ENCODE measurements at regions not wholly inside any gene's neighbourhood (a gene's known extent, or its start where the extent isn't known, plus 50 kb on each side); places are given as distances from the start of the nearest gene placed in this dataset.

DNA sequence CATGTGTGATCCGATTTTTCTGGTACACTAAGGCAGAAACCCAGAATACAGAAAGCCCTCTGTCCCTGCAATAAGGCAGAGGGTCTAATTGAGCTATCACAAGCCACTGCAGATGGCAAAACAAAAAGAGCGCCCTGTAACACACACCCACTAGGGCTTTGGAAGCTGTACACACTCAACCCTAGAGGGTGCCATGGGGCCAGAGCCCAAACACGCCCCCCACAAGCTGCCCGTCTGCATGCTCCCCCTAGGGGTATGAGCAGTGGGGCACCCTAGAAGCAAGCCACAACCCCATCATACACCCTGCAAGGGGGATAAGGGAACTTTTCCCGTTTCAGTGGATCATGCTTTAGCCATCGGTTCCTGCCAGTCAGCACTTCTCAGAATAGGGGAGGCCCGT is 62.2 kb upstream of the PDE10A start:
- H3K36me3 ChIP-seq (ENCODE audit: control insufficient read depth, insufficient read depth, low read length): no peaks in the 10 kb centered on the region
- FAIRE-seq (no peak), DNase-seq (ENCODE audit: low read depth) (no peak)
- no peaks in the 10 kb centered on the region for H3K27me3 ChIP-seq (ENCODE audit: control insufficient read depth, insufficient read depth, low read length)
- TF ChIP-seq, protein P1, sequence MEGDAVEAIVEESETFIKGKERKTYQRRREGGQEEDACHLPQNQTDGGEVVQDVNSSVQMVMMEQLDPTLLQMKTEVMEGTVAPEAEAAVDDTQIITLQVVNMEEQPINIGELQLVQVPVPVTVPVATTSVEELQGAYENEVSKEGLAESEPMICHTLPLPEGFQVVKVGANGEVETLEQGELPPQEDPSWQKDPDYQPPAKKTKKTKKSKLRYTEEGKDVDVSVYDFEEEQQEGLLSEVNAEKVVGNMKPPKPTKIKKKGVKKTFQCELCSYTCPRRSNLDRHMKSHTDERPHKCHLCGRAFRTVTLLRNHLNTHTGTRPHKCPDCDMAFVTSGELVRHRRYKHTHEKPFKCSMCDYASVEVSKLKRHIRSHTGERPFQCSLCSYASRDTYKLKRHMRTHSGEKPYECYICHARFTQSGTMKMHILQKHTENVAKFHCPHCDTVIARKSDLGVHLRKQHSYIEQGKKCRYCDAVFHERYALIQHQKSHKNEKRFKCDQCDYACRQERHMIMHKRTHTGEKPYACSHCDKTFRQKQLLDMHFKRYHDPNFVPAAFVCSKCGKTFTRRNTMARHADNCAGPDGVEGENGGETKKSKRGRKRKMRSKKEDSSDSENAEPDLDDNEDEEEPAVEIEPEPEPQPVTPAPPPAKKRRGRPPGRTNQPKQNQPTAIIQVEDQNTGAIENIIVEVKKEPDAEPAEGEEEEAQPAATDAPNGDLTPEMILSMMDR (IDR thresholded peaks at IDR 0.05; ENCODE audit: insufficient read depth, low read length, severe bottlenecking): no peak
- H3K4me3 ChIP-seq (ENCODE audit: low read depth, low read length): no peak overlapping the region

DNA sequence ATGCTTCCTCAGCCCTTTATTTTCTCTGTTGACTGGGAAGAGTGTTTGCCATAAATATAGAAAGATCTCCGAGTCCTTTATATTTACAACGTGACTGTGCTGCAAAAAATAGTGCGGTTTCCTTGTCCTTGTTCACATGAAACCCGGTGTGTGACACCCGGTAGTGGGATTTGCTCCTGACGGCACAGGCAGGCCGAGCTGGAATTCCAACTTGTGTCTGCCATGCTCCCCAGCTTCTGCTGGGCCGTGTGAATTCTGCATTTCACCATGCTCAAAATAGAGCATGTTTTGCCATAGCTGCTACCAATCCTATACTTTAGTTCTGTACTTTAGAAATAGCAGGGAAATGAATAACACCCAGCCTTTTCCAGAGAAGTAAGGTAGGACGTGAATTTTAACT is 60.3 kb upstream of the PDE10A start:
- no peak for DNase-seq (ENCODE audit: low read depth)
- Histone ChIP-seq H3K27me3 (ENCODE audit: control insufficient read depth, insufficient read depth, low read length) (no peaks in the 10 kb centered on the region), H3K36me3 (ENCODE audit: control insufficient read depth, insufficient read depth, low read length) (no peaks in the 10 kb centered on the region), H3K4me3 (ENCODE audit: low read depth, low read length) (no peak overlapping the region)
- FAIRE-seq: no peak
- TF ChIP-seq, protein P1 (IDR thresholded peaks at IDR 0.05; ENCODE audit: insufficient read depth, low read length, severe bottlenecking): no peak

DNA sequence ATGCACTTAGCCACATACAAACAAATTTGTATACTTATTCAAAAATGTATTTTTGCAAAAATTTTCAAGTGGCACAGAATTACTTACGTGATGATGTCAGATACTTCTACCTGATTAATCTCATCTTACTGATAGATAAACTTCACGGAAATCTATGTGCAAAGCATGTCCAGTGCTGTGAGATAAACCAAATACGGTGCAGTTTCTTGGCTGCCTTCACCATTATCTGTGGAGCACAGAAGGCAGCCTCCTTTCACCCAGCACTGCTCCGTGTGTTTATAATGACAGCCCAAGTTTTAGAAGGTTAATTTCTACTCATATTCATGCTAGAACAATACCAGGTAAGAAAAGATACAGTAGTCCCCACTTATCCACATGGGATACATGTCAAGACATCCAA is 59.0 kb upstream of the PDE10A start:
- TF ChIP-seq, protein P1 (IDR thresholded peaks at IDR 0.05; ENCODE audit: insufficient read depth, low read length, severe bottlenecking): no peak
- DNase-seq (ENCODE audit: low read depth) (no peak), FAIRE-seq (no peak)
- no peak overlapping the region for H3K4me3 ChIP-seq (ENCODE audit: low read depth, low read length)
- no peaks in the 10 kb centered on the region for H3K27me3 ChIP-seq (ENCODE audit: control insufficient read depth, insufficient read depth, low read length)
- no peaks in the 10 kb centered on the region for H3K36me3 ChIP-seq (ENCODE audit: control insufficient read depth, insufficient read depth, low read length)

DNA sequence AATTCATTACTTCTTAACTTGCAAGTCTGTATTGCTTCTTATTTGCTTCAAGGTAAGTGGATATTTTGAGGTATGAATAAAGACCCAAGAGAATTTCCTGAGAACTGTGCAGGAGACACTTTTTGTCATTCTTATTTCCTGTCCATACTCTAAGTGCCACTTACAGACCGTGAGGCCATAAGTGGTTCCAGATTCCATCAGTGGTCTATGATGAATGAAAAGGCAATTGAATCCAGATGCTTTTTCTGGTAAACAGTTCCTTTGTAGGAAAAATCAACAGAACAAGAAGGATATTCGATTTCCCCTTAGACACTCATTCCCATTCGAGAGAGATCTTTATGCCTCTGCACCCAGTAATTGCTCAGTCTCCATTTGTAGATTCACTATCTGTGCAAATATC is 58.3 kb upstream of the PDE10A start:
- H3K36me3 ChIP-seq (ENCODE audit: control insufficient read depth, insufficient read depth, low read length): no peaks in the 10 kb centered on the region
- TF ChIP-seq, protein P1 (IDR thresholded peaks at IDR 0.05; ENCODE audit: insufficient read depth, low read length, severe bottlenecking): no peak
- H3K4me3 ChIP-seq (ENCODE audit: low read depth, low read length): no peak overlapping the region
- no peak for DNase-seq (ENCODE audit: low read depth)
- FAIRE-seq: no peak
- H3K27me3 ChIP-seq (ENCODE audit: control insufficient read depth, insufficient read depth, low read length): no peaks in the 10 kb centered on the region

DNA sequence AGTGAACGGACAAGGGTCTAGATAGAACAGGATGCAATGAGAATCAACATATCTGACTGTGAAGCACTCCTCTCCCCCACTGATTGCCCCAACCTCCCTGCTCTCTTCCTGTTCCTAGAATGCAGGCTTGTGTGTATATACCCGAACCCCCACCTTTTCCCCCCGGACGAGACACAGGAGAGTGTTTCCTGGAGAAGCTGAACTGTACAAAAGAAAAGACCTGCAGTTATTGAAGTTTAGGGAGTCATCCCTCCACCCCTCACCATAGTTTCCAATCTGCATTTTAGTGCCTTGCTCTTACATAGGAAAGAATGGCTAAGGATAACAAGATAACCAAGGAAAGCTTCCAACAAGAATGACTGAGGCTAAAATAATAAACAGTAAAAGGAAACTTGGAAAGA is 55.5 kb upstream of the PDE10A start:
- Histone ChIP-seq H3K27me3 (ENCODE audit: control insufficient read depth, insufficient read depth, low read length) (no peaks in the 10 kb centered on the region), H3K36me3 (ENCODE audit: control insufficient read depth, insufficient read depth, low read length) (no peaks in the 10 kb centered on the region), H3K4me3 (ENCODE audit: low read depth, low read length) (no peak overlapping the region)
- no peak for FAIRE-seq
- TF ChIP-seq, protein P1 (IDR thresholded peaks at IDR 0.05; ENCODE audit: insufficient read depth, low read length, severe bottlenecking): no peak
- no peak for DNase-seq (ENCODE audit: low read depth)

DNA sequence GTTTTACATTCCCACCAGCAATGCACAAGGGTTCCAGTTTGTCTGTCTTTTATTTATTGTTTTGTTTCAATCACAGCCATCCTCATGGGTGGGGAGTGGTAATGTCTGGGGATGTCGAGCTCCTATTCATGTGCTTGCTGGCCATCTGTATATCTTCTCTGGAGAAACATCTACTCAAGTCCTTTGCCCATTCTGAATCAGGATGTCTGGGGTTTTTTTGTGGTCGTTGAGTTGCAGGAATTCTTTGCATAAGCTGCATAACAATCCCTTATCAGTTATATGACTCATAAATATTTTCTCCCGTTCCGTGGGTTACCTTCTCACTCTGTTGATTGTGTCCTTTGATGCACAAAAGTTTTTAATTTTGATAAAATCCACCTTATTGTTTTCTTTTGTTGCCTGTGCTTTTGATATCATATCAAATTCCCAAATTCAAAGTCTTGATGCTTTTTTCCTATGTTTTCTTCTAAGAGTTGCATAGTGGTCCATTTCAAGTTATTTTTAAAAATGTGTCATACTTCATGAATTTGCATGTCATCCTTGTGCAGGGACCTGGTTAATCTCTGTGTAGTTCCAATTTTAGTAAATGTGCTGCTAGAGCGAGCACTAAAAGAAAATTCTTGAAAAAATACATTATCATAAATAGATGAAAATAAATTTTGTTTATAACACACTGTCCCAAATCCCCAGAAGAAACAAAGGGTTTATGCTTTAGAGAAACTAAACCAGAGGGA is 54.9 kb upstream of the PDE10A start:
- Histone ChIP-seq H3K4me3 (ENCODE audit: low read depth, low read length) (no peak overlapping the region), H3K36me3 (ENCODE audit: control insufficient read depth, insufficient read depth, low read length) (no peaks in the 10 kb centered on the region), H3K27me3 (ENCODE audit: control insufficient read depth, insufficient read depth, low read length) (no peaks in the 10 kb centered on the region)
- DNase-seq (ENCODE audit: low read depth) (peak; percentile 14), FAIRE-seq (no peak)
- TF ChIP-seq, protein P1 (IDR thresholded peaks at IDR 0.05; ENCODE audit: insufficient read depth, low read length, severe bottlenecking): no peak
